Esophagus squamous epithelium (tissue), 5 donors: ENCODE measurements at regions not wholly inside any gene's neighbourhood (a gene's known extent, or its start where the extent isn't known, plus 50 kb on each side); places are given as distances from the start of the nearest gene placed in this dataset.

ENCODE experiments used
- DNase-seq: peaks from one replicate; lab custom pipeline; 2025; lab: John Stamatoyannopoulos, UW
- H3K27ac ChIP-seq, 4 donors: fragments of 200-600 bp; sonication (generic); one replicate each; pipeline ENCODE4 v1.5.1; 2016 to 2019; ENCODE audit warnings: mild to moderate bottlenecking in 1 of 4
- H3K27me3 ChIP-seq, 4 donors: fragments of 200-600 bp; sonication (generic); 1 replicate in 3 of 4; 2 replicates in 1 of 4; pipeline versions ENCODE4 v1.5.1 to v1.6.0; 2017 to 2021; ENCODE audit warnings: antibody characterized with exemption in 1 of 4
- H3K36me3 ChIP-seq, 3 donors: fragments of 200-600 bp; sonication (generic); one replicate each; pipeline ENCODE4 v1.5.1; 2016 to 2019
- H3K4me1 ChIP-seq, 3 donors: fragments of 200-600 bp; sonication (generic); one replicate each; pipeline ENCODE4 v1.5.1; 2017 to 2019
- H3K4me3 ChIP-seq, 4 donors: fragments of 200-600 bp; sonication (generic); 1 replicate in 3 of 4; 2 replicates in 1 of 4; pipeline ENCODE4 v1.5.1; 2016 to 2019; ENCODE audit warnings: mild to moderate bottlenecking in 2 of 4, moderate library complexity in 1 of 4
- H3K9me3 ChIP-seq, 3 donors: fragments of 200-600 bp; sonication (generic); one replicate each; pipeline ENCODE4 v1.5.1; 2016 to 2019
- POLR2A ChIP-seq, 4 donors: fragments of 450-650 bp; IDR thresholded peaks; one replicate each; pipeline ENCODE4 v1.6.1; 2017; ENCODE audit warnings: antibody characterized with exemption in 4 of 4, mild to moderate bottlenecking in 4 of 4, moderate library complexity in 3 of 4
- WGBS, 2 donors: methylation state at CpG; one replicate each; pipeline ENCODE4 v1.1.5; 2018; 5-methylcytosine and 5-hydroxymethylcytosine counted together
- intact Hi-C: fragments of 100-400 bp; cut with DNase I; formaldehyde crosslinking; loops from one replicate; pipeline ENCODE4 v1.15.0; 2022
- TF ChIP-seq, protein P1 (sequence below), 6 experiments: fragments of 450-650 bp in 4 of 6; fragments of 200-600 bp in 2 of 6; sonication (generic) in 2 of 6; IDR thresholded peaks; one replicate each; pipeline ENCODE4 v1.5.1; 2016 to 2019; ENCODE audit warnings: antibody characterized with exemption in 6 of 6, mild to moderate bottlenecking in 4 of 6, moderate library complexity in 4 of 6
- donor health status: DM: yes; HTN: yes; CAD: no.

DNA sequence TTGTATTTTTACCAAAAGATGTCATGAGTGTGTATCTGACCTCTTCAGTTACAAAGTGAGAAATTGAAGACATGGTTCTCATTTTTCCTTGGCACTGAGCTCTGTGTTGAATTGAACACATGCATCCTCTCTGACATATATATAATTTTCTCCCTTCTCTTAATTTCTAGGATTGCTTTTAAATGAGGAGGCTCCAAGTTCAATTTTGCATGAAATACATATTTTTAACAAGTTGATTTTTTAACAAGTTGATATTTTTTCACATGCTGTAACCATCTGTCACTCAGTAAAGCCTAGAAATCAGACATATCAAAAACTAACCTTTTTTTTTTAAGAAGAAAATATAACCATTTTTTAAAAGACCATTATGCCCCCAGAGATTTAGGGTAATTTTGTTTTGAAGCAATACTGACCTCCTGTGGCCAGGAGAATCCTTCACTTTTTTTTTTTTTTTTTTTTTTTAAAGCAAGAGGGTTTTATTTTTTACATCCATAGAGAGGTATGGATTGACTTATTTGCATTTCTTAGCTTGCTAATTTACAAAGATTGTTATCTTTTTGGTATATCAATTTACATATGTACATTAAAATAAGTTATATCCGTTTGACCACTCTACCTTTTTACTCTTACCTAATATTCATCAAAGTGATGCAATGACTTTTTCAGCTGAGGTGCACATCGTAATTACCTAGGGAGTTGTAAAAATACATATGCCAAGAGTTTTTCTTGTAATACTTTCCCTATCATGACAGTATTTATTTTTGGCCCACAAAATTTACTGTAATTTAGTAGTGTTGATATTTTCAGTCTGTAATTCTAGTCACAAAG is 161.8 kb downstream of the SOCS6 start:
- H3K4me3 ChIP-seq, result no peak overlapping the region
- TF ChIP-seq POLR2A (IDR thresholded peaks at IDR 0.05), result no peak
- TF ChIP-seq, protein P1, sequence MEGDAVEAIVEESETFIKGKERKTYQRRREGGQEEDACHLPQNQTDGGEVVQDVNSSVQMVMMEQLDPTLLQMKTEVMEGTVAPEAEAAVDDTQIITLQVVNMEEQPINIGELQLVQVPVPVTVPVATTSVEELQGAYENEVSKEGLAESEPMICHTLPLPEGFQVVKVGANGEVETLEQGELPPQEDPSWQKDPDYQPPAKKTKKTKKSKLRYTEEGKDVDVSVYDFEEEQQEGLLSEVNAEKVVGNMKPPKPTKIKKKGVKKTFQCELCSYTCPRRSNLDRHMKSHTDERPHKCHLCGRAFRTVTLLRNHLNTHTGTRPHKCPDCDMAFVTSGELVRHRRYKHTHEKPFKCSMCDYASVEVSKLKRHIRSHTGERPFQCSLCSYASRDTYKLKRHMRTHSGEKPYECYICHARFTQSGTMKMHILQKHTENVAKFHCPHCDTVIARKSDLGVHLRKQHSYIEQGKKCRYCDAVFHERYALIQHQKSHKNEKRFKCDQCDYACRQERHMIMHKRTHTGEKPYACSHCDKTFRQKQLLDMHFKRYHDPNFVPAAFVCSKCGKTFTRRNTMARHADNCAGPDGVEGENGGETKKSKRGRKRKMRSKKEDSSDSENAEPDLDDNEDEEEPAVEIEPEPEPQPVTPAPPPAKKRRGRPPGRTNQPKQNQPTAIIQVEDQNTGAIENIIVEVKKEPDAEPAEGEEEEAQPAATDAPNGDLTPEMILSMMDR (IDR thresholded peaks at IDR 0.05), result peak in 2 of 6 experiments; percentile 10 to 41
- intact Hi-C loops, result loop anchor here (5.0 kb wide), 1 partner anchor 258 kb away; no protein-coding TSS in a partner anchor
- no peaks in the 10 kb centered on the region for H3K36me3 ChIP-seq
- H3K27ac ChIP-seq, result no peak overlapping the region
- no peaks in the 10 kb centered on the region for H3K4me1 ChIP-seq
- no peaks in the 10 kb centered on the region for H3K9me3 ChIP-seq
- H3K27me3 ChIP-seq, result peaks cover 0 to 11% (median 0%) of the 10 kb centered on the region in 4 donors
- 34 to 38% methylated on average over 2 of the region's 2 CpGs for WGBS, 2 donors
- no peak for DNase-seq

DNA sequence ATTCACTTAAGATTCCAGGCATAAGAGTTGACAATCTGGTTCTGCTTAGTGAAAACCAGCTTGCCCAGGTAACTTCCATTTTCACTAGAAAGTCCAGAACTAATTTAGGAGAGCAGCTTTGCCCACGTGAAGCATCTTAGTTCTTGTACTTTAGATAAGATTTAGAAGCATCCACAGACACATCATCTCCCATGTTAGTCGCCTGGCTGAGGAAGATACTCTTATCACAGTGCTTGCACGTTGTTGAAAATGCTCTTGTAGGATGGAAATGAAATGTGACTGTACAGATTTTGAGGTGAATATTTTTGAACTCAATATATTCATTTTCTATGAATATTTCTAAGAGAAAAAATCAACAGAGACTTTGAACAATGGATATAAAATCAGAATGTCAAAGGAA is 159.7 kb downstream of the SOCS6 start:
- WGBS, 2 donors, result 58 to 60% methylated on average over 3 of the region's 3 CpGs
- intact Hi-C loops, result no loop called here
- Histone ChIP-seq H3K4me3 (no peak overlapping the region), H3K27me3 (peaks cover 0 to 11% (median 0%) of the 10 kb centered on the region in 4 donors), H3K36me3 (no peaks in the 10 kb centered on the region), H3K27ac (no peak overlapping the region), H3K9me3 (peaks cover 0 to 5% (median 0%) of the 10 kb centered on the region in 3 donors), H3K4me1 (no peaks in the 10 kb centered on the region)
- TF ChIP-seq POLR2A (IDR thresholded peaks at IDR 0.05), result no peak
- TF ChIP-seq, protein P1 (IDR thresholded peaks at IDR 0.05), result no peak
- DNase-seq, result no peak

DNA sequence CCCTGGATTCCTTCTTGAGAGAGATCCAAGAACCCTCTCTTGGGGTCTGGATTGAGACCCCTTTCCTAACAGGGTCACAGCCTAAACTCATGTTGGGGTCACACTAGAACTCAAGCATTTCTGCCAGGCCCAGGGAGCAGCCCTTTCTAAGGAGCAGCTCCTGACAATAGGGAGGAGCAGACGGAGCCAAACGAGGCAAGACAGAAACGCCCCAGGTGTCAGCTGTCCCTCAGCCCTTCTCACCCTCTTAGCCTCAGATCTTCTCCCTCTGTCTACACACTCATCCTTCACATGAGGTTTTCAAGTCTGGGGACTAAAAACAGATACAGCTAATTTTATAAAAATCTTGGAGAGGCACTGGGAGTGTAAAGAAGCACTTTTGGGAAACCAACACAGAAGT is 157.2 kb downstream of the SOCS6 start:
- intact Hi-C loops, result no loop called here
- WGBS, 2 donors, result 50 to 54% methylated on average over 3 of the region's 3 CpGs
- H3K9me3 ChIP-seq, result peaks cover 0 to 25% (median 10%) of the 10 kb centered on the region in 3 donors
- TF ChIP-seq, protein P1 (IDR thresholded peaks at IDR 0.05), result no peak
- TF ChIP-seq POLR2A (IDR thresholded peaks at IDR 0.05), result no peak
- DNase-seq, result no peak
- H3K4me1 ChIP-seq, result no peaks in the 10 kb centered on the region
- no peaks in the 10 kb centered on the region for H3K36me3 ChIP-seq
- no peak overlapping the region for H3K27ac ChIP-seq
- H3K27me3 ChIP-seq, result peaks cover 0 to 6% (median 0%) of the 10 kb centered on the region in 4 donors
- no peak overlapping the region for H3K4me3 ChIP-seq

DNA sequence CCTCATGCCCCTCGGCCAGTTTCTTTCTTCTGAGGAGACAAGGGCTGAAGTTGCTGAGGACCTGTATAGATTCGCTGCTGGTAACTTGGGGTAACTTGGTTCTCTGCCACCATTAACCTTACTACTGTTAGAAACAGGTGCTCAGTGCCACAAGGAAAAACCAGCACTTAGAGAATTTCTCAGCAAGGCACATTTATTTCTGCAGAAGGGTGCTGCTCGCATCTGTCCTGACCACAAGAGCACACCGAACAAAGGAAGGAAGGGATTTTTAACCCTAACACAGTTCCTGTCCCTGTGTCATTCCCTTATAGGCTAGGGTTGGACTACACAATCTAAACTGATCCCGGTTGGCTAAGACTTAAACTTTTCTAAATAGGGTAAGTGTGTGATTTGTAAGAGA is 154.1 kb downstream of the SOCS6 start:
- intact Hi-C loops, result no loop called here
- H3K9me3 ChIP-seq, result peaks cover 0 to 25% (median 10%) of the 10 kb centered on the region in 3 donors
- DNase-seq, result no peak
- H3K4me1 ChIP-seq, result no peaks in the 10 kb centered on the region
- WGBS, 2 donors, result 72 to 87% methylated on average over 5 of the region's 5 CpGs
- TF ChIP-seq POLR2A (IDR thresholded peaks at IDR 0.05), result no peak
- TF ChIP-seq, protein P1 (IDR thresholded peaks at IDR 0.05), result no peak
- no peak overlapping the region for H3K27ac ChIP-seq
- H3K27me3 ChIP-seq, result peaks cover 0 to 5% (median 0%) of the 10 kb centered on the region in 4 donors
- no peak overlapping the region for H3K4me3 ChIP-seq
- no peaks in the 10 kb centered on the region for H3K36me3 ChIP-seq

DNA sequence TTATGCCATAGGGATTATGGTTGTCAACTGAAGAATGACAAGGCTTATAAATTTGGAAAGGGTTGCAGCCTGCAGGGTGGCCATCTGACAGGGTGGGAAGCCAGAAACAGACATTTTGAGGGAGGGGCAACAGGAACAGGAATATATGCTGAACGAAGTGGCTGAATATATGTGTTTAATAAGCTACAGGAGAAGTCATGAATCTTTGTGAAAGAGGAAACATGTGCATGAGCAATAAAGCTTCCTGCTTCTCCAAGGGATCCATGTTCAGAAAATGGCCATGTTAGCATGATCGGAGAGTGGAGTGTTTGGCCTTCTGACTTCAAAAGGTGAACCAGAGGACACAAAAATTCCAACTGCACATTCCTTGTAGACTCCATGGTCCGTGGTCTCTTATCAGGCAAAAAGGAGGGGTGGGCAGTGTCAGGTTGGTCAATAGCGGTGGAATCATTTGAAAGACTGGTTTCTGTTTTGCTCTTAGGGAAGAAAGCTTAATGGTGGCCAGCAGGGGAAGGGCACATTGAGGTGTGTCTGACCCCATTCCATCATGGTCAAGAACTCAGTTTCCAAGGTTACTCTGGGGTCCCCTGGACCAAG is 144.1 kb downstream of the SOCS6 start:
- 60 to 72% methylated on average over 4 of the region's 4 CpGs for WGBS, 2 donors
- intact Hi-C loops, result loop anchor here (5.0 kb wide), 1 partner anchor 236 kb away; no protein-coding TSS in a partner anchor
- Histone ChIP-seq H3K4me3 (no peak overlapping the region), H3K9me3 (no peaks in the 10 kb centered on the region), H3K27ac (peak overlapping the region in 1 of 4 donors; percentile 42), H3K4me1 (peaks cover 0 to 27% (median 11%) of the 10 kb centered on the region in 3 donors), H3K27me3 (no peaks in the 10 kb centered on the region), H3K36me3 (no peaks in the 10 kb centered on the region)
- no peak for DNase-seq
- TF ChIP-seq, protein P1 (IDR thresholded peaks at IDR 0.05), result no peak
- no peak for TF ChIP-seq POLR2A (IDR thresholded peaks at IDR 0.05)
